ENCODE measurements at regions not wholly inside any gene's neighbourhood (a gene's known extent, or its start where the extent isn't known, plus 50 kb on each side); places are given as distances from the start of the nearest gene placed in this dataset.

DNA sequence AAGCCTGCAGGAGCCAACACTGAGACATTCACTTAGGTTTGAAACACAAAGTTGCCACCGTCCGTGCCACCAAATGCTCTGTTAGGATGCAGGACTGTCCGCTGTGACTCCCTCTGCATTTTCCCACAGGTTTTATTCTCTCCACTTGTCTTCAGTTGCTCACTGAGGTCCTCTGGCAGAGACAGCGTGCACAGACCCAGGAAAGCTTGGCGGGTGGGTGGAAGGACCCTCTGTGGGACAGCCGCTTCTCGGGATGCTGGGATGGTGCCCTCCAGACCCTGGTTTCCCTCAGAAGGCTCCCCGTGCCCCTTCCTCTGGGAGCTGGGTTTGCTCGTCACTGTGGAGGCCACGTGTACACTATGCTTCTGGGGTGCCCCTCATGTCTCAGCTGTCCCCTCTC, 733.6 kb downstream of the GALR1 start:
- intact Hi-C loops (cut with DNase I; ENCODE audit: low total_unique reads) = no loop called here
- no peak for TF ChIP-seq POLR2A (IDR thresholded peaks at IDR 0.05)
- TF ChIP-seq CTCF (IDR thresholded peaks at IDR 0.05) = no peak
- no peak for DNase-seq
- Histone ChIP-seq H3K27ac (no peak overlapping the region), H3K9me3 (no peaks in the 10 kb centered on the region), H3K36me3 (ENCODE audit: low read depth, missing control alignments) (no peaks in the 10 kb centered on the region), H3K4me1 (no peaks in the 10 kb centered on the region), H3K27me3 (no peaks in the 10 kb centered on the region), H3K4me3 (no peak overlapping the region)
- 89 to 93% methylated on average over 10 of the region's 10 CpGs for WGBS, 2 donors

- intact Hi-C loops (cut with DNase I; ENCODE audit: low total_unique reads) = no loop called here
- no peaks in the 10 kb centered on the region for H3K4me1 ChIP-seq
Measured at GRCh38 chr18:77984178-77984577, 734.5 kb downstream of the GALR1 start.

DNA sequence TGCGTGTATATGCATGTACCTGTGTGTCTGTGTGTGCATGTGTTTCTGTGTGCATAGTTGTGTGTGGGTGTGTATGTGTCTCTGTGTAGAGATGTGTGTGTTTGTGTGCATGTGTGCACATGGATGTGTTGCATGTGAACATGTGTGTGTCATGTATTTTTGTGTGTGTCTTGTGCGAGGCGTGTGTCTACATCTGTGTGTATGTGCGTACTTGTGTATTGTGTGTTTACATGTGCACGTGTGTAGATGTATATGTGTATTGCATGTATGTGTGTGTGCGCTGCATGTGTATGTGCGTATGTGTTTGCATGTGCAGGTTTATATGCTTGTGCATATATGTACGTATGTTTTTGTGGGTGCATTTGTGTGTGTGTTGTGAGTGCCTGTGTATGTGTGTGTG, 735.2 kb downstream of the GALR1 start:
- no peaks in the 10 kb centered on the region for H3K4me1 ChIP-seq
- H3K4me3 ChIP-seq = no peak overlapping the region
- no peak for DNase-seq
- H3K9me3 ChIP-seq = no peaks in the 10 kb centered on the region
- H3K36me3 ChIP-seq (ENCODE audit: low read depth, missing control alignments) = no peaks in the 10 kb centered on the region
- 90 to 95% methylated on average over 8 of the region's 8 CpGs for WGBS, 2 donors
- H3K27ac ChIP-seq = no peak overlapping the region
- no peak for TF ChIP-seq CTCF (IDR thresholded peaks at IDR 0.05)
- TF ChIP-seq POLR2A (IDR thresholded peaks at IDR 0.05) = no peak
- intact Hi-C loops (cut with DNase I; ENCODE audit: low total_unique reads) = no loop called here
- H3K27me3 ChIP-seq = no peaks in the 10 kb centered on the region

More at GRCh38 chr18:77984178-77984577, 734.5 kb downstream of the GALR1 start:
- Histone ChIP-seq H3K9me3 (no peaks in the 10 kb centered on the region), H3K27me3 (no peaks in the 10 kb centered on the region), H3K4me3 (no peak overlapping the region), H3K27ac (no peak overlapping the region), H3K36me3 (ENCODE audit: low read depth, missing control alignments) (no peaks in the 10 kb centered on the region)
- no peak for TF ChIP-seq POLR2A (IDR thresholded peaks at IDR 0.05)
- no peak for TF ChIP-seq CTCF (IDR thresholded peaks at IDR 0.05)
- no peak for DNase-seq
- 84 to 92% methylated on average over 14 of the region's 14 CpGs for WGBS, 2 donors

GRCh38 chr18:77985526-77986281, 736.1 kb downstream of the GALR1 start:
- no peaks in the 10 kb centered on the region for H3K9me3 ChIP-seq
- H3K27ac ChIP-seq = no peak overlapping the region
- no peak for DNase-seq
- TF ChIP-seq POLR2A (IDR thresholded peaks at IDR 0.05) = no peak
- TF ChIP-seq CTCF (IDR thresholded peaks at IDR 0.05) = no peak
- H3K36me3 ChIP-seq (ENCODE audit: low read depth, missing control alignments) = no peaks in the 10 kb centered on the region
- H3K4me1 ChIP-seq = no peaks in the 10 kb centered on the region
- H3K27me3 ChIP-seq = no peaks in the 10 kb centered on the region
- 35 to 53% methylated on average over 14 of the region's 14 CpGs for WGBS, 2 donors
- no peak overlapping the region for H3K4me3 ChIP-seq
- intact Hi-C loops (cut with DNase I; ENCODE audit: low total_unique reads) = no loop called here

GRCh38 chr18:77990131-77990530, 740.5 kb downstream of the GALR1 start:
- no peaks in the 10 kb centered on the region for H3K27me3 ChIP-seq
- H3K27ac ChIP-seq = no peak overlapping the region
- H3K4me3 ChIP-seq = no peak overlapping the region
- WGBS, 2 donors = 92 to 94% methylated on average over 12 of the region's 12 CpGs
- no peak for DNase-seq
- H3K4me1 ChIP-seq = no peaks in the 10 kb centered on the region
- intact Hi-C loops (cut with DNase I; ENCODE audit: low total_unique reads) = no loop called here
- H3K36me3 ChIP-seq (ENCODE audit: low read depth, missing control alignments) = no peaks in the 10 kb centered on the region
- no peaks in the 10 kb centered on the region for H3K9me3 ChIP-seq
- TF ChIP-seq POLR2A (IDR thresholded peaks at IDR 0.05) (no peak), CTCF (IDR thresholded peaks at IDR 0.05) (no peak)
